GM18907 (cell line): ENCODE measurements at regions not wholly inside any gene's neighbourhood (a gene's known extent, or its start where the extent isn't known, plus 50 kb on each side); places are given as distances from the start of the nearest gene placed in this dataset.
A peak's percentile ranks its signal among the peaks of the same experiment; 100 is the strongest.

Source experiments
- ATAC-seq: cut with Tn5 transposase; IDR thresholded peaks from one replicate; pipeline ENCODE4 v1.9.1; 2021; ENCODE audit warnings: mild to moderate bottlenecking, moderate library complexity; ENCODE audit not compliant: unreplicated experiment

GRCh38 chr3:153313302-153313965 is 151.4 kb downstream of the RAP2B start:
- no peak for ATAC-seq

DNA sequence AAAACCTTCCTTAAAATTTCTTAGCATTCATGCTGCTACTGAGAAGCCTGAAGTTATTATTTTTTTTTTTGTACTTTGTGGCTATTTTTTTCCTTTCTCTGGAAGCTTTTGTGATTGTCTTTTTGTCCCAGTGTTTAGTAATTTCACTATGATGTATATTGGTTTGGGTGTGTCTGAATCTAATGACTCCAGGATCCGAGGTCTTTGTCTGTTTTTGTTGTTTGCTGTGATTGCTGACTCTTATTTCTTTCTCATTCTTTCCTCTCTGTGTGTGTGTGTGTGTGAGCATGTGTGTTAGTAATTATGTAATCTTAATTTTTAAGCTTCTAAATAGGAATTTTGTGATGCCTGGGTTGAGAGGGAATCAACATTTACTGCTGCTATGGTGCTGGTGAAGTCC is 152.0 kb downstream of the RAP2B start:
- no peak for ATAC-seq

DNA sequence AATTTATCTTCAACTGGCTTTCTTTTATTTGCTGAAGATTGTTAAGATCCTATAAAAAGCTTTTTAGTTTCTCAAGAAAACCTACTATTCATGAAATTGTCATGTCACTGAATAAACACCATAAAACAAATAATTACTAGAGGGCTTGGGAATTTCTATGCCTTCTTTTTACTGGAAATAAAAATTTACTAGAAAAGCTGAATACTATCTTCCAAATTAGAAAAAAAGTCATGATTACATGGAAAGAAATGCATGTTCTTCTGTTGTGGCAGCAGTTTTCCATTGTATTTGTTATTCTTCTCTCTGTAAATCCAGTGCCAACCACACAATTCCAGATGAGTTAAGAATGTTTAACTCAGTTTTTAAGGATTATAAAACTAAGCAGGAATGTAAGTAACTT is 153.8 kb downstream of the RAP2B start:
- ATAC-seq: no peak

- ATAC-seq: peak; percentile 49
Measured at GRCh38 chr3:153319705-153320554, 157.9 kb downstream of the RAP2B start.

GRCh38 chr3:153320585-153321128 is 158.6 kb downstream of the RAP2B start:
- peak; percentile 23 for ATAC-seq

- no peak for ATAC-seq
Measured at GRCh38 chr3:153328690-153329089, 166.7 kb downstream of the RAP2B start.

DNA sequence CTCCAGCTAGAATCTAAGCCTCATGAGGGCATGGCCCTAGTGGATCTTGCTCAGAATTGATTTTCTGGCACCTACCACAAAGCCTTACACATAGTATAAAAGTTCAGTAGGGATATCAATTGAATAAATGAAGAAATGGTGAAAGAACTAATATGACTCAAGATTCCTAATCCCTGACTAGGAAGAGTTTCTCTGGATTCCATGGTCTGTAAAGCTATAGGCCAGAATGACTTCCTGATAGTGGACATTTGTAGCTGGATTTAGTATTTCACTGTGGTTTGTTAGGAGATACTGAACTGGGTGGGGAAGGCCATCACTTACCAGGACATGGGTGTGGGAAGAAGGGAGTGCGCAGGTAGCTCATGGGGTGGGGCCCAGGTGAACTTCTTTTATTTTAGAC is 168.9 kb downstream of the RAP2B start:
- no peak for ATAC-seq

DNA sequence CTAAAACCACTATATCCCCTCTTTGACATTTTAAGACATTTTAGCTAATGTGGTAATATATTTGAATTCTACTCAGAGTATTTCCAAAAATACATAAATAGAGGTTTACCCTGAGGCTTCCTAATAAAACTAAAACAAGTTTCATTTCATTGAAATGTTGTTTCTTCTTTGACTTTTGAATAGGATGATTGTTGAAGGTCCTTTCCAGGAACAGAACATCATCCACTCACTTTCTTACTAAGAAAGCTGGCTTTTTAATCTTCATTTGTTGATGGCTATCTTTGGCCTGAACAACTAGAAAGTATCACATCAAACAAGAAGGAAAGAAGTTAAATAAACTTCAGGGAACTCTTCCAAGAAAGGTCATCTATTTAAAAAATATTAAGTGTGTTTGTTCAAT is 169.7 kb downstream of the RAP2B start:
- ATAC-seq: no peak

DNA sequence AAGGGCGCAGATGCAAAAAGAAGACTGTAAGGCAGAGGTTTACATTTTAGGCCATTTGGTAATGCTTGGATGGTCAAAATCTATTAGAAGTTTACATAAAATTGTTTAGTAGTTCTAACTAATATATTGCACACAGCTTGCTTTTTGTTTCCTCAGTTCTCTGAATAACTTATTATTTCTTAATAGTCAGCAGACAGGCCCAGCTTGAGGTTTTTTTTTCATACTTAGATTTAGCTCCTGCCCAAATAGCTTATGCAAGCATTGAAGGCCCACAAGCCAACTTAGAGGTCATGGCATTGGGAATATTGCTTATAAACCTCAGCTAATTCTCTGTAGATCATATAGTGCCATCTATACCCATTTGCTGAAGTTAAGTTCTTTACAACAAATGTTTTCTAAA is 172.5 kb downstream of the RAP2B start:
- no peak for ATAC-seq

DNA sequence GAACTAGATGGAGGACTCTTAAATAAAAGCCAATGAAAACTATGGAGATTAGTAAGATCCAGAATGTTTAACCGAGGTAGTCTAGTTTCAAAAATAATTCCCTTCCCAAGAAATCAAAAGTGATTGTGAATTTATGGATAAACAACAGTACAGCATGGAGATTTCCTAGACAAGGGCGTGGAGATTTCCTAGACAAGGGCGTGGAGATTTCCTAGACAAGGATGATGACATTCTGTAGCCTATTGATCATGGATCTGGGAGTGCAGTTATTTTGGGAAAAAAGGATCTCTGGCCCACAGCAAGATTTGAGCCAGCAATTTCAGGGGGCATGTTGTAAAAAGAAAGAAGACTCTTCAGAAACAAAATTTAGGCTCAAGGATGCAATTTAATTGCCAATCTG is 175.3 kb downstream of the RAP2B start:
- no peak for ATAC-seq

DNA sequence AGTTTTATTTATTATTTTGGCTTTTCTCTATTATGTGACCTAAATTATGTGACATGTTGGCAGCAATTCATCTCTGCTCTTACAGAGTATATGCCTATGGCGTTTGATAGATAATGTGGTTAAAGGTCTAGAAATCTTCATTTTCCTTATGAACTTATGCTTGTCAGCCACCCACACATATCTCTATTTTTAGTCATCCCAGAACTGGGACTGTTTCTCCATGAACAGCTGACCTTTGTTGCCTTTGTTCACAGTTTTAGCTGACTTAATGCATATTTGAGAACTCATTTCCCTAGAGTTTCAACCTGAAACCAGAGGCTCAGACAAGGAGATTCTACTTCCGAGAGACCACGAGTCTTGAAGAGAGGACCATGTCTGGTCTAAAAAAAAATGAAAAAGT is 176.5 kb downstream of the RAP2B start:
- ATAC-seq: no peak

GRCh38 chr3:153339065-153339464 is 177.0 kb downstream of the RAP2B start:
- no peak for ATAC-seq

DNA sequence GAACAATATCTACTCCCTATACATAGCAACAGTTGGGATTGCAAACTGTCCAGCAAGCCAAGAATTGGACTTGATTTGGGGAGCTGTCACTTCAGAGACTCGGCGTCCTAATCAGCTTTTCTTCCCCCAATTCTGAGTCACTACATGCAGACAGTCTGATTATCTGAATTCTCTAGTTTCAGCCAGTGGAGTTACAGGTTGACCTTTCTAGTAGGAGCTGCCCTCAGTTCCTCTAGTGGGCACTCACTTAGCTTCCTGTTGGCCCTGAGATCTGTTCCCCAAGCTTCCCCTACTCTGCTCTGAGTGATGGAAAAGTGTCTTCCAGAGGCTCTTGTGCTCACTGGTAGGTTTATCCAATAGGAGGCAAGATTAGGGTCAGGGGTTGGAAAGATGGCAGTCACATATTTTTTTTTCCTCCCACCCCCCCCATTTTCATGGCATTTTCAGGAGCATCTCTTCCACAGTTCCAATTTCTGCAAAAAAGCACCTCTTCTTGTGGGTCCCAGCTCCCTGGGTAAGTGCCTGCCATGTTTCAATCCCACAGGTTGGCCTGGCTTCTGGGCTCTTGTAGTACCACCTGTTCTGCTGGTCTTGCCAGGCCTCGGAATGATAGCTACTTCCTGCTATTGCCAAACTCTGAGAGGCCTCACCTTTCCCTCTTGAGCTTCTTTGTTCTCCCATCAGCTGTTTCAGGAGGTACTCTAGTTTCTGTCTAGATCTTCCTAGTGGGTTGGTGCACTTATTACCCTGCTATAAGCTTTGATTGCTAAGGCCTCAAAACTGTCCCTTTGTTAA is 182.2 kb downstream of the RAP2B start:
- ATAC-seq: no peak

DNA sequence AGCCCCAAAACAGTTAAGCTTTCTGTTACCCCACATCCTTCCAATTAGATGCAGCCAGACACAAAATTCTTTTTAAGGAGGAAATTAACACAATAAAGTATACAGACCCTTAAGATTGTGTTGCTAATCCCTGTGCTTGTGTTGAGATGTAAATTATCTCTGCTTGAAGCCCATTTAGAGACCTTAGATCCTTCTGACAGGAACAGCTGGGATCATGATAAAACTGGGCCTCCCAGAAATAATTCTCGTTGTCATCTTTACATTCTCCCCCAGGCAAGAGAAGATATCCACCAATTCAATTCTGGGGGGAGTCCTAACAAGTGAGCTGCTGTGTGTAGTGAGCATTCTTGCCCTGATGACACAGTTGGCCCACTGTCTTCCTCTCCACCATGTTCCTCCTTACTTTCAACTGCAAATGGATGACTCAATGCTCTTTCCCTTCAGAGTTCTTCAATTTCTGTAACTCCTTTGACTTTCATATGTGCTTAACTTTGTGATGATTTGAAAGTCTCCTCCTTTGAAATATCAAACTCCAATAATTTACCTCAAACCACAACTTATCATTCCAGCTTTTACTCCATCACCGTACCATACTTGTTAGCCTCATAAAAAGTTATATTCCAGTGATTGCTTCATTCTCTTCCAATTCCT is 186.6 kb downstream of the RAP2B start:
- no peak for ATAC-seq

- peak; percentile 65 for ATAC-seq
Measured at GRCh38 chr3:153349108-153349499, 187.1 kb downstream of the RAP2B start.

- no peak for ATAC-seq
Measured at GRCh38 chr3:153350420-153350819, 188.4 kb downstream of the RAP2B start.

DNA sequence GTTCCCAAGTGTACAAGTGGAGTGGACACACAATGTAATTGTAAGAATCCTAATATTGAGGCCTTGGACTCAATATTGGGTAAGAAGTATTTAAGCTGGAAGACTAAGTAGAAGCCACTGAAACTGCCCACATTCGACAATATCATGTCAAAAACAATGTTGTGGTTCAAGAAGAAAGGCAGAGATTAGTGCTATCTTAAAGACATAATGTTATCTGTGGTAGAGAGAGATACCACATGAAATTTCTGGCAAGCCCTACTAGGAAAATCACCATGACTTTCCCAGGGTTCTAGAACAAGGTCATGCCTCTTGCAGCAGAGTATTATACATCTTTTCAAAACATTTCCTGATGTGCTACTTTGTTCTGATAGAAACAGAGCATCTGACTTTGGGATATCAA is 192.6 kb downstream of the RAP2B start:
- ATAC-seq: no peak

DNA sequence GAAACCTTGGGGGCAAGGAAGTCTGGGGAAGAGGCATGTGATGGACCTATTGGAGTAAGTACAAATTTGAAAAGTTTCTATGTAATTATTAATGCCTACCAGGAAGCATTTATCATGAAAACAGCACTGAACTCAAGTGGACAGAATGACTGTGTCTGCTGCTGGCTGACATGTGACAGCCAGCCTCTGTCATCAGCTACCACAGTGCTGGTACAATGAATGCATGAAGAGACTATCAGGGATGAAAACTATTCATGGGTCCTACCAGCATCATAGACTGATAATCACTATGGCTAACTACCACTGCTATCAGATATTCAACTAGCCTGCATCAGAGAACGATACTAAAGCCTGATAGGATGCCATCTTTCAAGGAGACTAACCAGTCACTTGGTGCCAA is 193.5 kb downstream of the RAP2B start:
- no peak for ATAC-seq

- no peak for ATAC-seq
Measured at GRCh38 chr3:153356908-153357307, 194.9 kb downstream of the RAP2B start.

- no peak for ATAC-seq
Measured at GRCh38 chr3:153357436-153357835, 195.4 kb downstream of the RAP2B start.
